Breast epithelium (tissue), 3 donors: ENCODE measurements at regions not wholly inside any gene's neighbourhood (a gene's known extent, or its start where the extent isn't known, plus 50 kb on each side); places are given as distances from the start of the nearest gene placed in this dataset.

ENCODE experiments used
- CTCF ChIP-seq, 3 donors: fragments of 450-650 bp; IDR thresholded peaks; one replicate each; pipeline ENCODE4 v1.5.1; 2016 to 2017; ENCODE audit warnings: antibody characterized with exemption in 3 of 3, mild to moderate bottlenecking in 3 of 3, moderate library complexity in 3 of 3
- POLR2A ChIP-seq: fragments of 450-650 bp; IDR thresholded peaks from one replicate; pipeline ENCODE4 v1.6.1; 2016; ENCODE audit warnings: antibody characterized with exemption, mild to moderate bottlenecking, moderate library complexity
- POLR2AphosphoS5 ChIP-seq, 3 donors: sonication (generic); formaldehyde crosslinking; IDR thresholded peaks; one replicate each; pipeline ENCODE4 v1.6.1; 2017; ENCODE audit warnings: antibody characterized with exemption in 3 of 3

GRCh38 chr1:94621802-94622201, 80.2 kb upstream of the F3 start:
- TF ChIP-seq POLR2A (no peak), CTCF (IDR thresholded peaks at IDR 0.05) (no peak), POLR2AphosphoS5 (IDR thresholded peaks at IDR 0.05) (no peak)
